ENCODE measurements at regions not wholly inside any gene's neighbourhood (a gene's known extent, or its start where the extent isn't known, plus 50 kb on each side); places are given as distances from the start of the nearest gene placed in this dataset.

DNA sequence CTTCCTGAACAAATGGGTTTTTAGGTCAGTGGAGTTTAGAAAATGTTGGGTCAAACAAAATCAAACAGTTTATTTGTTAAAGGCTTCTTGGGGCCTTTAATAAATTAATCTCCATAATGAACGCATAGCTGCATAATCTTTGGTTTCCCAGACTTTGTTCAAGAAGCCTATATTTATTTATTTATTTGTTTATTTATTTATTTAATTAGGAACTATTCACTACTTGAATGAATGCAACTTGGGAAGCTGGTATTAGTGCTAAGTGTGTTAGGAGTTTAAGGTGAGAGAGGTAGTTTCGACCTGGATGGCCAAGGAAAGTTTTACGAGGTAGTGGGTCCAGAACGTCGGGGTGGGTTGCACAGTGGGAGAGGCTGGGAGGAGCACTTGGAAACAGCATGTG is 281.9 kb upstream of the C2CD4B start:
- no peak for DNase-seq

DNA sequence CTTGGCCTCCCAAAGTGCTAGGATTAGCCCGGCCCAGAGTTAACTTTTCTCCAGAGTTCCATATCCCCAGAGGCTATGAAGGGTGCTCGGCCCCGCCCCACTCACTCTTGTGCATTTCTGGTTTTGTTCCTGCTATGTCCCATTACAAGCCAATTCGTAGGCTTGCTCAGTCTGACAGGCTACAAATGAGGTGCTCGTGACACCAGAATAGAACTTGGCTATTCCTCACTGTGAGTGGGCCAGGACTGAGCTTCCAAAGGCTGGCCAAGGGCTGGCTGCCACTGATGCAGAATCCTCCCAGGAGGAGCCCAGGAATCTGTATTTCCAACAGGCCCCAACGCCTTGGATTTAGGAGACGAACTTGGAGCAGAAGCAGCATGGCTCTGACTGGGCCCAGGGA is 282.7 kb upstream of the C2CD4B start:
- DNase-seq = no peak

DNA sequence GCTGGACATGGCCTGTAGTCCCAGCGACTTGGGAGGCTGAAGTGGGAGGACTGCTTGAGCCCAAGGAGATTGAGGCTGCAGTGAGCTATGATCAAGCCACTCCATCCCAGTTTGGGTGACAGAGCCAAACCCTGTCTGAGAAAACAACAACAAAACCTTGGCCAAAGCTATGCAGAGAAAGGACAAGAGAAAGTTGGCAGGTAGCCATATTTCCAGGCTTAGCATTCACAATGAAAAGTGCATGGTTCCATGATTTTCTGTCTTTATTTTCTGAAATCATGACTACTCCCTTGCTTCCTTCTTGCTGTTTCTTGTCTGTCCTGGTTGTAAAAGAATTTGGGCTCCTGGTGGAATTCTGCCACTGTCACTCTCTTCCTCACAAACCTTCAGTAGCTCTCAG is 284.6 kb upstream of the C2CD4B start:
- DNase-seq = no peak

DNA sequence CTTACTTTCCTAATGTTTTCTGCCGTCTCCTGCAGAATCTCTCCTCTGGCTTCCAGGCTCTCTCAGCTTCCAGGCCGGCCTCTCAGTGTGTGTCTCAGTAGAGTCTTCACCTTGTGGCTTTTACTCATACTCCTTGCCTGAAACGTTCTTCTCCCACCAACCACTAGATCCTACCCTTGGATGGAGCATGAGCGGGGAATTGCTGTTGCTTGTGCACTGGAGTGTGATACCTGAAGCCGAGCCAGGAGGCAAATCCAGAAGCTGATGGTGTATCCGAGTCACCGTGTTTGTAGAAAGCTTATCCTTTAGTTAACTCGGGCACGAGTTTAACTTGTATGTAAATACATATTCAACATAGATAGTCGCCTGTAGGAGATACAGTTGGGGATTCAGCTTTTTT is 285.0 kb upstream of the C2CD4B start:
- DNase-seq = no peak

DNA sequence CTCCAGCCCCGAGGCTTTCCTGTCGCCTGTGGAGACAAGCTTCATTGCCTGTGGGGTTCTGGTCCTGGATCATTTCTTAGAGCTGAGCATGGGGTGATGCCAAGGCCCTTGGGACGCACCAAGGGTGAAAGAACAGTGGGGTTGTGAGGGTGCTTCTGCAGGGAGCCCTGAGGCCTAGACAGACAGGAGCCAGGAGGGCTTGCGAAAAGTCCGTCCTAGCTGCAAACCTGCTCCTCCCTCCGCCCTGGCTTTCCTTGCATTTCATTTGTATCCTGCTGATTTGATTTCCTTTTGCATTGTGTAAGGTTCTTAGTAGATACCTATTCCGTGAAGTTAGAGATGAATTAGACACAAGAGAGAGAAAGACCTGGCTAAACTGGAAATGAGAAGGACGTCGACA is 286.9 kb upstream of the C2CD4B start:
- DNase-seq = no peak

DNA sequence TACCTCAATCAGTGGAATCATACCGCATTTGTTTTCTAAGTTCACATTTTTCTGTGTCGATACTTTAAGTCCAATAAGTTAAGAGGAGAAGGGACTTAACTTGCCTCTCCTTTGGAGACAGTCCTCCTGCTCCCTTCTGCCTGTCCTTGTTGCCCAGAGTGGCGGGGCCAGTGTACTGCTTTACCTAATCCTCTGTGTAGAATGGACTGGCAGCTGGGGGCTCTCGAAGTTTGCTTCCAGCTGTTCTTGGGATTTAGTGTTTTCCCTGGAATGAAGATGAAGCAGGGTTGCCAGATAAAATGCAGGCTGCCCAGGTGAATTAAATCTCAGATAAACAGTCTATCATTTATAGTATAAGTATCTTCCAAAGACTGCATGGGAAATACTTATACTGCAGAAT is 287.6 kb upstream of the C2CD4B start:
- DNase-seq = no peak

DNA sequence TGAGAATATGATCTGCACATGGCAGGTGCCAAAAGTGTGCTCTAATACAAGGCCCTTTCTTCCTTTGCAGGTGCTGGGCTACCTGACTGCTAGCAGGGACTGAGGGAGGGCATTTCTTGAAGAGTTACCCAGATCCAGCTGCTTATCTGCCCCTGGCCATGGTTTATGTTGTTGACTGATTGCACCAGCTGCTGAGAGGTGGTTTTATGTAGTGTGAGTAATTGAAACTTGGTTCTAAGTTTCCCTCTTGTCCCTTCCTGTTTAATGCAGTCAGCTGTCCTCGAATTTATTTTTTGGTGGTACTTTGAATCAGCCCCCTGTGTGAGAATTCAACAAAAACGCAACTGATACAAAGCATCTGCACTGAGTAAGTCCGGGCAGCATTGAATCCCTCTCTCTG is 288.3 kb upstream of the C2CD4B start:
- no peak for DNase-seq

DNA sequence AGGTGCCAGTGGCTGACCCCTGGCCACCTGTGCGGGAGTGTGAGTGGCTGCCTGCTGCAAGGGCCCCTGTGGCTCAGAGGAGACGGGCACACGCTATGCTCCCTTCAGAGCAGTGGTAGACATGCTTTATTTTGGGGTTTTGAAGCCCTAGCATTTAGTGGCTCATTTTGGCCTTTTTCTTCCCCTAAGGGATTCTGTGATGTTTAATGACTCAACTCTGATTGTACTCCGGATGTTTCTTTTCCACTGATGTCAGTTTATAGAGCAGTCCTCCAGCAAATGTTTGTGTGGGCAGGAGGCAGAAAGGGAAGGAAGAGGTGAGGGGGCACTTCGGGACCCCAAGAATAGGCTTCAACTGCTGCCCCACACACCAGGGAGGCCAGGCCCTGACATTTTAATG is 288.9 kb upstream of the C2CD4B start:
- no peak for DNase-seq

DNA sequence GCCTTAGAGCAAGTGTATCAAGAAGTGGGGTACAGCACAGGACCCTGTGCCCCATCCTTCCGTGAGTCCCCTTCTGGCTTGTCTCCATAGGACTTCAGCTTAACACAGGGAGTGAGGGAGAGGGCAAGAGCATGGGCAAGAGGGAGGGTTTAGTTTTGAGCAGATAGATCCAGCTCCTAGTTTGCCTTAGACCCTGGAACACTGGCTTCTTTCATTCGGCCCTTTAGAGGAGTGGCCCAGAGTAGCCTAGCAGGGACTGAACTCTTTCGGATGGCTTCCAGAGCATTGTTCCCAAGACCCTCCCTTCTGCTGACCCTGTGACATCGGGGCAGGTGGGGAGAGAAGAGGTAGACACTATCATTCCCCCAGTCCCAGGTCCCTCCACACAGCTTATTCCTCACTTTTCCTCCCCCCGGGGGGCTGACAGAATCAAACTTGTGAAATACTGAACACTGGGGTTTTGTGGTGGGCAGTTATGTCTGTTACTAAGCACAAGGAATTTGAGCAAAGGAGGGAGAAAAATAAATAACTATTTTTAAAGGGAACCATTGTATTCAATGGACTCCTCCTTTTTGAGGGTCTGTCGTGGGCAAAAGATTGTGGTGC is 289.6 kb upstream of the C2CD4B start:
- no peak for DNase-seq

DNA sequence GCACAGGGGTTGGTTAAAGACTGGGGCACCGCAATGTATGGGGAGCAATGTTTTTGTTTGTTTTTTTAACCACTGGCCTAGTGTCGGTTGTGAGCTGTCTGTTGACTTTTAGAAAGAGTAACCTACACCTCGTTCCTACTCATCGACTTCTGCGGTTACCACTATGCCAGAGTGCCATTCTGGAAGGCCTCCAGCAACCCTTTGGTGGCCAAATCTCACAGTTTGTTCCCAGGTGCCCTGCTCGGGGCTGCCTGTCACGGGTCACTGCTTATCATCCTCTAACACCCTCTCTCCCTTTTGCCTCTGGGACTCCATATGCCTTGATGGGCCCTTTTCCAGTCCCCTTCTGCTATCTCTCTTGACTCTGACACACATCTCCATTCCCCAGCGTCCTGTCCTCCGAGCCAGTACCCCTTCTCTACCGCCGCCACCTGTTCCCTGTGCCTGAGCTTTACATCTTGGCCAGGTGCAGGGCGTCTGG is 290.4 kb upstream of the C2CD4B start:
- no peak for DNase-seq

DNA sequence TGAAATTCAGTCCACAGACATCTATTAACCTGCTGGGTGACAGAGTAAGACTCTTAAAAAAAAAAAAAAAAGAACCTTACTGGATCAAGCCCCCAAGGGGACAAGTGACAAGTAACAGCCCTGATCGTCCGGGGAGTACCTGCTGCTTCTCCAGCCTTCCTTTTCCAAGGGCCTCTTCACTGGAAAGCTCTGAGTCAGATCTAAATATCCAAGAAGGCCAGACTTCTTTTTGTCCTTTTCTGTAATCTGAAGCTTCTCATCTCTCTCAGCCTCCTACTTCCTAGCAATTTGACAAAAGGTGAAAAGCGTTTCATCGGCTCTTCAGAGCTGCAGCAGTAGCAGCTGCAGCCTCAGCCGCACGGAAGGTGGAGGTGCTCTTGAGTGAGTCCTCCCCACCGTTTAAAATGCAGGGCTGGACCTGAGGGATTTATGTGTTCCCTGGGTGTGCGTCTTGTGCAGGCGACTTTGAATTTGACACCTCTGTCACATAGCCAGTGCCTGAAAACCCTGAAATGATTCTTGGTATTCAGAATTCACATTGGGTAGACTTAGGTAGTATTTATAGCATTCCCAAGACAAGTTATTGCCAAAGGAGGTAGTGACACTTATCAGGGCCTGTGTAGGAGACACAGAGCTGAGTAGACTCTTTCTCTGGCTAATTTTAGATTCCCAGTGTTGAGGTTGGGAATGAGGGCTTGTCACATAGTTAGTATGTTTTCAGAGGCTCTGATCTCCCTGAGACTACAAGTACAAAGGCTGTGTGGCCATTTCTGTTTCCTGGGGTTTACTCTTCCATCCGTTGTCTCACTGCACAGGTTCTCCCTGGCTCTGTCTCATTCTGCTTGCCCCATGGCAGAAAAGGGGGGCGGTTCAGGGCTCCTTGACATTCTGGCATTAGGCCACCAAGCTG is 291.2 kb upstream of the C2CD4B start:
- no peak for DNase-seq

DNA sequence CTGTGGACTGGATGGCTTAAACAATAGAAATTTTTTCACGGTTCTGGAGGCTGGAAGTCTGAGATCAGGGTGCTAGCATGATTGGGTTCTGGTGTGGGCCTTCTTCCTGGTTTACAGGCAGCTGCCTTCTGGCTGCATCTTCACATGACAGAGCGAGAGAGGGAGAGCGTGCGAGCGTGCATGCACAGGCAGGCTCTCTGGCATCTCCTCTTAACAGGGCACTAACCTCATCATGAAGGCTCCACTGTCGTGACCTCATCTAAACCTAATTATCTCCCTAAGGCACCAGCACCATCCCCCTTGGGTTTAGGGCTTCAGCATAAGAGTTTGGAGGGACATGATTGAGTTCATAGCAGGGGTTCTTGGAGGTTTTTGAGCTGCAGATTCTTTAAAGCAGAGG is 292.0 kb upstream of the C2CD4B start:
- DNase-seq = no peak

DNA sequence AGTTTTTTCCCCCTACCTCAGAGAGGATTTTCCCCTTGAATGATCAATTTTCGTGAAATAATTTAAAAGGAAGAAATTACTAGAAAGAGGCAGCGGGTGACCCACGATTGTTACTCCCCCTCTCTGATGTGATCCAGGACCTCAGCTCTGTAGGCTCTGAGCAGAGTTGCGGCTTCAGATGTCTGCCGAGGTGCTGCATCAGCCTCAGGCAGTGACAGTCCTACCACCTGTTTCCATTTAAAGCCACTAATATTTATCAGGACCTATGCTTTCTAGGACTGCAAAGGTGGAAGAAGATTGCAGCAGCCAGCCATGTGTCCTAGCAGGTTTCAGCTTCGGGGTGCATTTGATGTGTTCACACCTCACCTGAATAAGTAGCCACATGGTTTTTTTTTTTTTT is 294.8 kb upstream of the C2CD4B start:
- no peak for DNase-seq

DNA sequence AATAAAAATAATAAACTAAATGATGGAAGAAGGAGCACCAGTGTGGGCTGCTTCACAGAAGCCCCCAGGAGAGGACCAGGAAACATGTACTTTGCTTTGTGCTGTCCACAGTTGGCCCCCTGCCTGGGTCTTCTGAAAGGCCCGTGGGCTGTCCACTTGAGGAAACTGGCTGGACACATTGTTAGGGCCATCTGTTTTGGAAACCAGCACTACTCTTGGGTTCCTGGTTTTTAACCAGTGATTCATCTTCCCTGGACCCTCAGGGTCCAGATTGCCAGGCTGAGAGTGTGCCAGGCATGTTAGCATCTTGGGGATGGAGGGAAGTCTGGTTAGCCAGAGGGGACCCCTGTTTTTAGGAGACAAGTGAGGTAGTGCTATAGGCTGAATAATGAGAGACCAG is 297.2 kb upstream of the C2CD4B start:
- no peak for DNase-seq

DNA sequence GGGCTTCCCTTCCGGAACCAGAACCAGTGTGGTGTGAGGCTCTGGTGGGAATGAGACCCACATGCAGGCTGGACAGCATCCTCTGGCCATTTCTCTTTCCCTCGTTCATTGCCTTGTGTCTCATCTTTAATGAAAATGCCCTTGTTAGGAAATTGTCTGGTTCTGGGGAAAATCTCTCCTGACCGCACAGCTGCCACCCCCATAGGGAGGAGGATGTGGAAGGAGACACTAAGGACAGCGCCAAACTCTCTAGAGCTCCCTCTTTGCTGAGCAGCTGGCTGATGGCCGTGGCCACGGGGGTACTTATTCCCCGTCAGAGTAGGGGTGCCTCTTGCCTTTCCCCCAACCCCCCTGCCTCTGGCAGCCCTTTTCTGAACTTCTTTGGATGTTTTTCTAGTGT is 297.6 kb upstream of the C2CD4B start:
- no peak for DNase-seq

DNA sequence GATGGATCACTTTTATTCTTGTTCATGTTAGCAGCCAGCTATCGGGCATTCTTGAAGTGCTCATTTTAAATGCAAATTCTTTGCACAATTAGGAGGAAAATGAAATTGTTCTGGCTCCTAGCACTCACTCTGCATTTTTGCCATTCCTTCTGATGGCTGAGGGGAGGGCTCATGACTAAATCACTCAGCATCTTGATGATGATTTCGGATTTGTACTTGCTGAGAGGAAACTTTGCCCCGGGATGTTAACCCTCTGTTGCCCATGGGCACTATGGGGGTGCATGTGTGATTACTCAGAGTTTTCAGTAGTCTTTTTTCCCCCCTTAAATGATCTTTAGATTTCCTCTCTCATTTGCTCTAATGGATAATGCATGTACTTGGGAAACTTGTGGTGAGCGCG is 299.6 kb upstream of the C2CD4B start:
- no peak for DNase-seq

DNA sequence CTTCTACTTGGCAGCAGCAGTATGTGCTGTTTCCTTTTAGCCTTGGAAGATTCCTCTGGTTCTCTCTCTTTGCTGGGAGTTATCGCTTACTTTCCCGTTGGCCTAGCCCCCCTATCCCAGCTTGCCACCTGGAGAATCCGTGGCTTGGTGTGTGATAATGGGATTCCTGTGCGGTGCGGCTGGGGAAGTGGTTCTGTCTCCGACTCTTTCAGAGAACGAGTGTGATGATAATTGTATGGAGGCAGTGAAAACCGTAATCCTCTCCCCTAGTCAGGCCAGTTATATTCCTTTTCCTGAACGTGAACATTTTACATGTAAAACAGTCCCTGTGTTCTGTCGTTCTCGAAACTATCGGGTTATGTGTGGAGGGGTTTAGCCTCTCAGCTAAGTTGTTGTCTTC is 300.1 kb upstream of the C2CD4B start:
- DNase-seq = no peak

DNA sequence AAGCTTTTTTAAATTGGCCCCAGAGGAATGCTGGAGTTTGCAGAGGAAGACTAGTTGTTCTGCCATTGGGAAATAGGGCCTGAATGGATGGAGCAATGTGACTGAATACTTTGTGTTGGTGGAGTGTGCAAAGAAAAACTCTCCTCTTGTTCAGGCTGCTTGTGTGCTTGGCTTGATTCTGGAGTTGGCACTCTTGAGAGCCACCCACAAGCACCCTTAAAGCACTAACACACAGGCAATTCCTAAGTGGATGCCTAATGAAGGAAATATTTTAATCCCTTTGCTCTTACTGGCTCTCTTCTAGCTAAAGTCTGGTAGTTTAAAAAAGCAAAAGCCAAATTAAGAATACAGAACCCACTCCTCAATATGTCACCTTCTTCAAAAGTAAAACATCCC is 304.4 kb upstream of the C2CD4B start:
- no peak for DNase-seq

DNA sequence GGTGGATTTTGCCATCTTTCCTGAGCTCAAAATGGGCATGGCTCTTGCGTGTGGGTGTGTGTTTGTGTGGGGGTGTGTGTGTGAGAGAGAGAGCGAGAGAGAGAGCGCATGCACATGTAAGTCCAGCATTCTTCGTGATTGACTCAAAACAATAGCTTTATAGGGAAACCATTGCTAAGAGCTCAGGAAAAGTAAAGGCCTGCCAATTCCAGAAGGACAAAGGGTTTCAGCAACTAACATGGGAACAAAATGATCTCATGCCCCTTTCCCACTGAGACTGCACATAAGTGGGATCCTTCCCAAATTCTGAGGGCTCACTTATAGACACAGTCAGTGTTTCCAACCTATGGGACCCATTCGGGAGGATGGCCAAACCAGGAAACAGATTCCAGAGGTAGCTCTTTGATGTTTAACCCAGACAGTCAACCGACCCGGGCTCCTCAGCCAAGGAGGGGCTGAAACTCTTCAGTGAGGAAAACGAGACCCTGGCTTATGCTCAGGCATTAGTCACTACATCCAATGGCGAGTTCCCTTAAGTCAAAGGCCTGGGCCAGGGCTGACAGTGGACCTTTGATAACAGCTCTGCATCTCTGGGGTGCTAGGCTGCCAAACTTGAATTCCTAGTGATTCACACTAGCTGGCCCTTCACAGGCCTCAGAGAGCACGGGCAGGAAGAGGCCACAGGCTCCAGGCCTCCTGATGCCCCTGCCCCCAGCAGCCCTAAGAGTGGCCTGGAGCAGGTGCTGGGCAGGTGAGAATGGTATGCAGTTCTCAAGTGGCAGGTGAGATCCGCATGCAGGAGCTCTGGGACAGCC is 305.0 kb upstream of the C2CD4B start:
- no peak for DNase-seq

DNA sequence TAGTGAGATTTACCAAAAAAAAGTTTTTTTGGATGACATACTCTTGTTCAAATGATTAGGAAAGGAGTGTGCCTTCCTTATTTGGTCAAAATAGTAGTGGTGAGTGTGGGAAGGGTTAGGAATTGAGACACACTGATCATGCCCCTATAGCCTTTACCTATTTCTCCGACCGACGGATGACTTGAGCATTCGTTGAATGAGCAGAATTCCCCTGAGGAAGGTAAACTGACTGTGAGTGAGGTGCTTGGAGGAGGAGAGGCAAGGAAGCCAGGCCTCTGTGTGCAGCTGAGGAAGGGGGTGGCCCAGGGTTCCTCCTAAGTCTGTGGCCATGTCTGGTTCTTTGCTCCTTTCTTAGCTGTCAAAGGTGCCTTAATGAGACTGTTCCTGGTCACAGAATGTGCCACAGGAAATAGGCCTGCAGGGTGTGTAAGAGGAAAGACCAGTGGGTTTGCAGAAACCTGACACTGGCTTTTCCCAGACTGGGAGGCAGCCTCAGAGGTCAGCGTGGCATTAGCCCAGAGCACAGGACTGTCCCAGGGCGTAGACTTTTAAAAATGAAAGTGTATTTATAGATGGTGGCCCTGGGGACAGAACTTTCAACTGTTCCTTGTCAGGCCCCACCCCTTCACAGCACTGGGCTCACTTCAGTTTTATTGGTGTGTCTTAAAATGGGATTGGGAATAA is 307.7 kb upstream of the C2CD4B start:
- DNase-seq = no peak

DNA sequence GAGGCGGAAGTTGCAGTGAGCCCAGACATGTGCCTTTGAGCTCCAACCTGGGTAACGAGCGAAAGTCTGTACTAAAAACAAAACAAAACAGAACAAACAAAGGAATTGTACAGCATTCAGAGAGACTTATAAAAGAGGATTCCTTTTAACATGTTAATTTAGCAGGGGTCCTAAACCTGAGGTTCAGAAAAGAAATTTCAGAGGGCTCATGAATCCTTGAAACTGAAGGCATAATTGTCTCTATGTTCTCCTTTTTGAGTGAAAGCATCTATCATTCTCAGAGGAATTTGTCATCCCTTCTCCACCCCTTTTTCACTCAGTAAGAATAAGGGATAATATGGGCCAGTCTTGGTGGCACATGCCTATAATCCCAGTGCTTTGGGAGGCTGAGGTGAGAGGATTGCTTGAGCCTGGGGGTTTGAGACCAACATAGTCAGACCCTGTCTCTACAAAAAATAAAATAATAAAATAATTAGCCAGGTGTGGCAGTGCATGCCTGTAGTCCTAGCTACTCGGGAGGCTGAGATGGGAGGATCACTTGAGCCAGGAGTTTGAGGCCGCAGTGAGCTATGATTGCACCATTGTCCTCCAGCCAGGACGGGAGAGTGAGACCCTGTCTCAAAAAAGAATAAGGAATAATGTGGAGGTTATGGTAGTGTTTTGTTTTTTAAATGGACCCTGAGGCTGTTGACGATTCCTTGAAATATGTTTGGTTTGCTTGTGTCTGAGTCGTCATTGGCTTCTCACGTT is 309.1 kb upstream of the C2CD4B start:
- no peak for DNase-seq

DNA sequence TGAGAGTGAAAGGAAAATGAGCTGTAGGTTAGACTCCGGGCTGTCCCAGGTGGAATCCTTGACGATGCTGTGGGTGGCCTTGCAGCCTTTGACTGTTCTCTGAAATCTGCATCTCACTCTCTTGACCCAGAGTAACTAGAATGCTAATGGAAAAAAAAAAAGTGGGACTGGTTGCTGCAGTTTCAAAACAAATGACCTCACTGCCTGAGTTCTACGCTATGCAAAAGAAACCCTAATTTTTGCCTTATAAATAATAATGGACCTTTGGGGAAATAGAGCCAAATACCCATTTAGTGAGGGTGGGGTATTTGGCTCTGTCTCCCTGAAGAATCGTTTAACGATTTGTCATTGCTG is 309.7 kb upstream of the C2CD4B start:
- DNase-seq = no peak

DNA sequence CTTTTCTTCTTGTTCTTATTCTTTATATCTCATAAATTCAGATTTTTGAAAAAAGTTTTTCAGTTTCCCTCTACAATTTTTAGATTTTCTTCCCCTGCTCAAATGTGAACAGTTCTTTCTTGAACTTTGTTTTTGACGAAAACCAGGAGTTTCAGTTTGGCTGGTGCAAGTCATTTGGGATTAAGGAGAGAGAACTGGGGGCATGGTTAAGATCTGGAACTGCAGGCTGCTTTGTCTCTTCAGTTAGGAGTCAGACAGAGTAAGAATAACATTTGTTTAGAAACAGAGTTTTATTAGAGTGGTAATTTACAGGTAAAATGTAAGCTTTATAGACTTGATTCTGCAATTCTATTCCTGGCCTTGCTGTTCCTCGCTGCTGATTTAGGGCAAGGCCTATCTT is 310.5 kb upstream of the C2CD4B start:
- DNase-seq = no peak
